Germinal center (tissue), 1 donor: ENCODE measurements at regions not wholly inside any gene's neighbourhood (a gene's known extent, or its start where the extent isn't known, plus 50 kb on each side); places are given as distances from the start of the nearest gene placed in this dataset.

Experiments
- DNase-seq: peaks from one replicate; pipeline ENCODE4 v3.0.0; 2012; ENCODE audit warnings: mixed read lengths, low spot score

GRCh38 chr22:48894064-48894671 lies 933.5 kb downstream of the BRD1 start:
- DNase-seq = peak; percentile 11

DNA sequence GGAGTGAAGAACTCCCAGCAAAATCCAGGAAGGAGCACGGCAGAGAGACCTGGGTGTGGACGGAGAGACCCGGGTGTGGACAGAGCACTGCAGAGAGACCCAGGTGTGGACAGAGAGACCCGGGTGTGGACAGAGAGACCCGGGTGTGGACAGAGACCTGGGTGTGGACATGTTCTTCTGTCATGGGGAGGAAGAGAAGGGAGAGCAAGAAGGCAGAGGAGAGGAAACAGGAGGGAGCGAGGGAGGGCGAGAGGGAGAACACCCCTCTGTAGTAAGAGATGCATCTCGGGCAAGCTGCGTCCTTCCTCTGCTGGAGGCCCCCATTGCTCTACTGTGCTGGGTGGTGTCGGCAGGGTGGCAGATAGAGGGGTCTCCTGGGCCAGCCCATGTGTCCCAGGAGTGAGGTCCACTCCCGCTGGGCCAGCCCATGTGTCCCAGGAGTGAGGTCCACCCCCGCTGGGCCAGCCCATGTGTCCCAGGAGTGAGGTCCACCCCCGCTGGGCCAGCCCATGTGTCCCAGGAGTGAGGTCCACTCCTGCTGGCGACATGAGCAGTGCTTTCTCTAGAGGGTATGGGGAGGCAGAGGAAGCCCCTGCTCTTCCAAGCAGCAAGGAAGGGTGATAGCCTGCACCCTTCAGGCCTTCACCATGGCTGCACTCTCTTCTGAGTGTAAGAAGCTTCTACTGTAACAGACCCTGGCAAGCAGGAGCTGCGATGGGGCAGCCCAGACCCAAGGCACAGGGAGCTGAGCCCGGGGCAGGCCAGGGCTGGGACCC lies 934.2 kb downstream of the BRD1 start:
- DNase-seq = no peak

DNA sequence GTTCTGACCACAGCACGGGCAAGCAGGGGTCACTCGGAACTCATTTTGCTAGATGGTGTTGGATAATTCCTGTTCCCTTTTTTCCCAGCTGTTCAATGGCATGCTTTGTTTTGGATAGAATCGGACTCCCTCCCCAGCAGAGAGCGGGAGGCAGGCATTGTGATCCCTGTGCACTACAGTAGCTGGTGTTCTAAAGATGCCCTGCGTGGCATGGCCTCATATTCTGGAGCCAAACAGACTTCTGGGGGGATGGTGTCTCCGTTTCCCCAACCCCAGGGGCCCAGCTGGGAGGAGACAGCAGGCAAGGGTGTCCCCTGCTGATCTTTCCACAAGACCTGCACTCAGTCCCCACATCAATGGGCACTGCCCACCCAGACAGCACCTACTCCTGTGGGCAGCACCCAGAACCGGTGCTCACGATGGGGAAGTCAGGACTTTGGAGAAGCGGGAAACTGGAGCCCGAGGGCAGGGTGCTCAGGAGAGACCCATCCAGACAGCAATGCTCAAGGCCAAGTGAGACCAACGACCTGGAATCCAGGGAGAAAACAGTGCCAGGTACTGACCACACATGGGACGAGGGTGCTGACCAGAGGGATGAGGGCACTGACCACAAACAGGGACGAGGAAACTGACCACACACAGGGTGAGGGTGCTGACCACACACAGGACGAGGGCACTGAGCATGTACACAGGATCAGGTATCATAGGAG lies 934.9 kb downstream of the BRD1 start:
- DNase-seq = no peak

GRCh38 chr22:48891688-48892577 lies 935.7 kb downstream of the BRD1 start:
- DNase-seq = no peak

GRCh38 chr22:48890693-48891554 lies 936.7 kb downstream of the BRD1 start:
- DNase-seq = no peak

DNA sequence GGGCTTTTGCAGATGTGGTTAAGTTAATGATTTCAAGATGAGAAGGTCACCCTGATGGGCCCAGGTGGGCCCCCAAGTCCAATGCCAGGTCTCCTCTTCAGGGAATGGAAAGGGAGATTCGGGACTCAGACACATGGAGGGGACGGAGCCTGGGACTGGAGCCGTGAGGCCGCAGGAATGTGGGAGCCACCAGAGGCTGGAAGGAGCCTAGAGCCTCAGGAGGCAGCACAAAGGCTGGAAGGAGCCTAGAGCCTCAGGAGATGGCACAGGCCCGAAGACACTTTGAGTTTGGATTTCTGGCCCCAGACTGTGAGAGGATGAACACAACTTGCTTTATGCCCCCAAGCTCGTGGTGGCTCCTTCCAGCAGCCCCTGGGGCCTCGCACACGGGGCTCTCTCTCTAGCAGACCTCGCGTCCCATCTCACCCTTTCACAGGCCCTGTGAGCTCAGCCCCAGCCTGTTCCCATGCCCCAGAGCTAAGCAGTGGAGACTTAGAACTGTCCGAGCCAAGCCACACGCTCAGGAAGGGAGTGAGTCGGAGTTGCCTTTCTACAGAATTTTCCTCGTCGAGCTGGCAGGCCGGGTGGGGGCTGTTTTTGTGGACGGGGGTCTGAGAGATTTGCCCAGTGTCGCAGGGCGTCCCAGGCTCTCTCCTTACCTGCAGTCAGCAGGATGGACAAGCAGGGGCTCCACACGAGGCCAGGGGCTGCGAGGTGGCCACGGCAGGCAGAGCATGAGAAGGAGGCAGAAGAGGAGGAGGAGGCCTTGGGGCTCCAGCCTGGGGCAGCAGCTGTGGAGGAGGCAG lies 937.6 kb downstream of the BRD1 start:
- DNase-seq = no peak

DNA sequence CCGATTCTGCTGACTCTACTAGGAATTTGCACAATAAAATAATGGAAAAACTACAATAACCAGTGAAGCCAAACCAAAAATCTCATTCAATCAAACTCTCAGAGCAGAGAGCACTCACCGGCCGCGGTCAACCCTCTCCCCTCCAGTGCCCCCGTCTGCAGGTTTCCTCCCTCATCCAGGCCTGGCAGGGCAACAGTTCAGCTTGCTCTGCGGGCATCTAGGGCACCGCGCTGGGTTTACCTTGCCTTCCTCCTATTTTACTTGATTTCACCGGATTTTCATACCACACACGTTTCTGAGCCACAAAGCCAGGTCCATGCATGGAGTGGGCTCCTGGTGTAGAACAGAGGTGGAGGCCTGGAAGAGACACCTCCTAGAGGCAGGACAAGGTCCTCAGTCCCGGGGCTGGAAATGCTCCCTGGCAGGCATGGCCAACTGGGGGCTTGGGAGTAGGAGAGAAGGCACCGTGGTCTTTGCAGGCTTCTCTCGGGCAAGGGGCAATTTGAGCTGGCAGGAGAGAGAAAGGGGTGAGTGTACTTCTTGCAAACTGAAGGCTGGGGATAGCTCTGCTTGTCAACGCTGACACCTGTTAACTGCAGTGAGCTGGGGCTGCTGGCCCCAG lies 938.4 kb downstream of the BRD1 start:
- no peak for DNase-seq

DNA sequence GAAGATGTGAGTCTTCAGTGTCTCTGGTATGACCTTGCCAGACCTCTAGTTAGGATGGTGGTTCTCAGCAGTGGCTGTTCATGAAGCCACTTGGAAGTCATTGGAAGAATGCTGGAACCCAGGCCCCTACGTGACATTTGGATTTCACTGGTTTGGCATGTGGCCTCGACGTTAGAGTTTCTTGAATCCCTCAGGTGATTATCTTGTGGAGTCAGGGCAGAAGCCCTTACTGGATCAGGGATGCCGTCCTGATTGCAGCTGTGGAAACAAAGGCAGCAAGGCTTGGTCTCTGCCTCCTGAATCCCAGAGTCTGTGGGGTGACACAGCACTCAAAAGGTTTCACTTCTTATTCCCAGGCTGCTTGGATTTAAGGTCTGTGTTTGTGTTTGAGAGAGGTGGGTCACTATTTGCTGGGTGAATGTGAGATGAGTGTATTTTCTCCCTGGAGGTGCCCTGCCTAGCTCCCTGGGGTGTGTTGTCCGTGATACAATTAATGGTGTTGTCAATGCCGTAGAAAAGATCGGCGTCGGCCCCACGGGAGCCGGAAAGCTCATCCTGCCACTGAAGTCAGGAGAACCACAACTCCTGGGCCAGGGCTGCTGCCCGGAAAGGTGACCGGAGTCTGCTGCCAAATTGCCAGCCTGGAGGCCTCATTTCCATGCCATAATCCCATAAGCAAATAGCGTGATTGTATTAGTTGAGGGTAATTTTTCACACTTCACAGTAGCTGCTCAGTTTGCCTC lies 939.0 kb downstream of the BRD1 start:
- no peak for DNase-seq

DNA sequence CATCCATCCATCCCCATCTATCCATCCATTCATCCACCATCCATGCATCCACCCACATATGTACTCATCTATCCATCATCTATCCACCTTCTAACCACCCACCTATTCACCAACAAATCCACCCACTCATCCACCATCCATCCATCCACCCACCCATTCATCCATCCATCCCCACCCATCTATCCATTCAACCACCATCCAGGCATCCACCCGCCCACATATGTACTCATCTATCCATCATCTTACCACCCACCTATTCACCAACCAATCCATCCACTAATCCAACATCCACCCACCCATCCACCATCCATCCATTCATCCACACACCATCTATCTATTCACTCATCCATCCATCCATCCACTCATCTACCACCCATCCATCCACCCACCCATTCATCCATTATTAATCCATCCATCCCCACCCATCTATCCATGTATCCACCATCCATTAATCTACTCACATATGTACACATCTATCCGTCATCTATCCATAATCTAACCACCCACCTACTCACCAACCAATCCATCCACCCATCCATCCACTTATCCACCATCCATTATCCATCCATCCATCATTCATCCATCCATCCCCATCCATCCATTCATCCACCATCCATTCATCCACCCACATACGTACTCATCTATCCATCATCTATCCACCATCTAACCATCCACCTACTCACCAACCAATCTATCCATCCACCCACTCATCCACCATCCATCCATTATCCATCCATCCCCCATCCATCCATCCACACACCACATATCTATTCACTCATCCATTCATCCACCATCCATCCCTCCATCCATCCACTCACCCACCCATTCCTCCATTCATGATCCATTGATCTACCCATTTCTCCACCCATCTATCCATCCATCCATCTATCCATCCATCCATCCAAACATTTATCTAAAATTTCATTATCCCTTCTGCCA lies 940.0 kb downstream of the BRD1 start:
- no peak for DNase-seq

GRCh38 chr22:48886604-48887393 lies 940.9 kb downstream of the BRD1 start:
- DNase-seq = no peak

DNA sequence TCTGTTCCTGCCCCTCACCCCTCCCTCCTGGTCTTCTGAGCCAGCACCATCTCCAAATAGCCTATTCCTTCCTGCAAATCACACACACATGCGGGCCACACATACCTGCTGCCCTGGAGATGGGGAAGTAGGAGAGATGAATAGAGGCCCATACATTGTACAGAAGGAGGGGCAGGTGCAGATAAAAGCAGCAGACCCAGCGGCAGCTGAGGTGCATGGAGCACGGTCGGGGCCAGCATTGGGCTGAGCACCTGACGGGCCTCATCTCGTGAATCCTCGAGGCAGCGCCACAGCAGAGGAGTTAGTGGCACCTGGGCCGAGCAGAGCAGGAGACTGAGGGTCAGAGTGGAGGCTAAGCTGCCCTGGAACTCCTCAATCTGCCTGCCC lies 941.8 kb downstream of the BRD1 start:
- no peak for DNase-seq

DNA sequence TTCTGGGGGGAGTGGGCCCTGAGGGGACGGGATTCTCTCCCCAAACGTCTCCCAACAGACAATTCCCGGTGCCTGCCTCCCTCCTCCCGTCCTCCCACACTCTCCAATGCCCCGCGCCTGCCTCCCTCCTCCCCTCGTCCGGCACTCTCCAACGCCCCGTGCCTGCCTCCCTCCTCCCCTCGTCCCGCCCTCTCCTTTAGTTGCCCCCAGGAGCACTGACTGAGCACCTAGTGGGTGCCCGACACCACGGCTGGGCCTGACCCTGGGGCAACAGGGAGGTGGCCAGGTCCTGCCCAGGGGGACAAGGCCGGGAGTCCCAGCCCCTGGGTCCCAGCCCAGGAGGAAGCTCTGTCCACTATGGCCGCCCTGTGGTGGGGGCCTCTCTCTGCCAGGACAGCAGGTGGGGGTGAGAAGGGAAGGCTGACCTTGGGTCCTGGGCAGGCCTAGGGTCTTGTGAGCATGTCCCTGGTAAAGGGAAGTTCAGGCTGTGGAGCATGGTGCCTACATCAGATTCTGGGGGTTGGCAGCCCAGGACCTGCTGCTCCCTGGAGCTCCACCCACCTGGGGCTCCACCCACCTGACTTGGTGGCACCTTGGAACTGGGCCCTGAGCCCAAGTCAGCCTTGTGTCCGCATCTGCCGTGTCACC lies 942.3 kb downstream of the BRD1 start:
- no peak for DNase-seq

DNA sequence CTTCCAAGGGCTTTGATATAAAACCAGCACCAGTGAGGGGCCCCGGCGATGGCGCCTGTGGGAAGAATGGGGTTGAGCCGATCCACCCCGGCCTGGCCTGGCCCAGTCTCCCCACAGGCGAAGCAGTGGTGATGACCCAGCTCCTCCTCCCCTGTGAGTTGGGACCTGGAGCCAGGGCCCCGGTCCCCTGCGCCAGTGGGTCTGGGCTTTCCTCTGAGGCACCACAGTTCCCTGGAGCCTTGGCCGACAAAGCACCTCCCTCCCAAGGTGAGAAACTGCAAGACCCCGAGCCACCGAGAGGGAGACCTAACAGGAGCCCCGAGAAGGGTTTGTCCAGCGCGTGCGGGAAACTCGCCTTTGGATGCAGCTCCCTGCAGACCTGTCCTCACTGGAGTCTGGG lies 942.9 kb downstream of the BRD1 start:
- no peak for DNase-seq

GRCh38 chr22:48884324-48884723 lies 943.3 kb downstream of the BRD1 start:
- no peak for DNase-seq

- no peak for DNase-seq
Observed at GRCh38 chr22:48883211-48883960, 944.3 kb downstream of the BRD1 start.

DNA sequence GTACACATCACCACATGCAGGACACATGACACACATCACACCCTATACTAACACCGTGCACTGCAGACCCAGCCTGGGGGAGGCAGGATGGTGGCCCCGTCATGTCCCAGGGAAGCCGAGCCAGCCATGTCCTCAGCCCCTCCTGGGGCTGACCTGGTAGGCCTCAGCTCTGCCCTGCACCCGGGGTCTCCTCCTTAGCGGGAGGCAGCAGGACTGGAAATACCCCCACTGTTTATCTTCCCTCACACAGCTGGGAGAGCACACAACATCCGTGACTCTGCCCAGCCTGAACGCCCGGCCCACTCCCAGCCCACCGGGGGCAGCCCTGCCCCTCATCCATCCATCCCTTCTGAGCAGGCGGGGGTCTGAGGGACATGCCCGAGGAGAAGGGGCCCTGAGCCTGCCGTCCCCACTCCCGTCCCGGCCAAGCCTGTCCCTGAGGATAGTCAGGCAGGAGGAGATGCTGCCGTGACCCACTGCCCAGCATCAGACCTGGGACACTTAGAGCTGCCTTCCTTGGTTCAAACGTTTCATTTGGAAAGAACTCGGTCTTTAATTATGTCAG lies 945.0 kb downstream of the BRD1 start:
- no peak for DNase-seq
